IPS DF 6.9 (cell line): ENCODE measurements at regions not wholly inside any gene's neighbourhood (a gene's known extent, or its start where the extent isn't known, plus 50 kb on each side); places are given as distances from the start of the nearest gene placed in this dataset.

Experiments used
- DNase-seq: peaks from one replicate; pipeline ENCODE4 v3.0.0-alpha.2; 2013; ENCODE audit warnings: low read depth, low spot score
- H3K27ac ChIP-seq: one replicate; pipeline ENCODE4 v1.5.1; 2013; ENCODE audit warnings: low read length, control low read depth
- H3K27me3 ChIP-seq: 2 replicates; pipeline ENCODE4 v1.6.1; 2013; ENCODE audit warnings: mild to moderate bottlenecking, low read length; ENCODE audit not compliant: control insufficient read depth, insufficient read depth
- H3K36me3 ChIP-seq: 2 replicates; pipeline ENCODE4 v1.6.1; 2013; ENCODE audit warnings: low read length; ENCODE audit not compliant: control insufficient read depth, insufficient read depth
- H3K4me1 ChIP-seq: 2 replicates; pipeline ENCODE4 v1.6.1; 2013; ENCODE audit warnings: low read length; ENCODE audit not compliant: control insufficient read depth, insufficient read depth
- H3K4me3 ChIP-seq: 2 replicates; pipeline ENCODE4 v1.5.1; 2013; ENCODE audit warnings: mild to moderate bottlenecking, low read length
- H3K9me3 ChIP-seq: 2 replicates; pipeline ENCODE4 v1.6.1; 2013; ENCODE audit warnings: low read length, inconsistent platforms; ENCODE audit not compliant: control insufficient read depth, insufficient read depth
- WGBS: extraction: QIAGEN DNeasy Blood & Tissue Kit; methylation state at CpG from one replicate; pipeline ENCODE4 v1.1.7; 2013; ENCODE audit warnings: mixed read lengths, missing lambda C conversion rate; ENCODE audit not compliant: insufficient read length, insufficient coverage; 5-methylcytosine and 5-hydroxymethylcytosine counted together

- Histone ChIP-seq H3K27ac (no peak overlapping the region), H3K27me3 (no peaks in the 10 kb centered on the region), H3K4me3 (no peak overlapping the region), H3K36me3 (no peaks in the 10 kb centered on the region), H3K9me3 (no peaks in the 10 kb centered on the region), H3K4me1 (no peaks in the 10 kb centered on the region)
- no peak for DNase-seq
- WGBS, result no CpG with 5 or more reads among the region's 7 CpGs
Measured at GRCh38 chr2:20110876-20111275, 59.4 kb upstream of the LAPTM4A start.

- H3K9me3 ChIP-seq, result no peaks in the 10 kb centered on the region
- no peaks in the 10 kb centered on the region for H3K36me3 ChIP-seq
- no peak overlapping the region for H3K4me3 ChIP-seq
- WGBS, result no CpG with 5 or more reads among the region's 3 CpGs
- no peak overlapping the region for H3K27ac ChIP-seq
- no peak for DNase-seq
- no peaks in the 10 kb centered on the region for H3K4me1 ChIP-seq
- no peaks in the 10 kb centered on the region for H3K27me3 ChIP-seq
Measured at GRCh38 chr2:20110383-20110782, 59.0 kb upstream of the LAPTM4A start.

- no peak overlapping the region for H3K4me3 ChIP-seq
- no CpG with 5 or more reads among the region's 5 CpGs for WGBS
- H3K36me3 ChIP-seq, result no peaks in the 10 kb centered on the region
- no peak for DNase-seq
- H3K9me3 ChIP-seq, result no peaks in the 10 kb centered on the region
- H3K4me1 ChIP-seq, result no peaks in the 10 kb centered on the region
- no peaks in the 10 kb centered on the region for H3K27me3 ChIP-seq
- no peak overlapping the region for H3K27ac ChIP-seq
Measured at GRCh38 chr2:20108655-20109396, 57.4 kb upstream of the LAPTM4A start.

- no peak for DNase-seq
- Histone ChIP-seq H3K27me3 (no peaks in the 10 kb centered on the region), H3K36me3 (no peaks in the 10 kb centered on the region), H3K4me1 (no peaks in the 10 kb centered on the region), H3K4me3 (no peak overlapping the region), H3K27ac (no peak overlapping the region), H3K9me3 (no peaks in the 10 kb centered on the region)
- WGBS, result no CpG with 5 or more reads among the region's 5 CpGs
Measured at GRCh38 chr2:20107776-20108175, 56.3 kb upstream of the LAPTM4A start.

GRCh38 chr2:20107352-20107751, 55.9 kb upstream of the LAPTM4A start:
- no peak for DNase-seq
- H3K27ac ChIP-seq, result no peak overlapping the region
- H3K9me3 ChIP-seq, result no peaks in the 10 kb centered on the region
- no peak overlapping the region for H3K4me3 ChIP-seq
- no peaks in the 10 kb centered on the region for H3K4me1 ChIP-seq
- no CpG with 5 or more reads among the region's 11 CpGs for WGBS
- H3K27me3 ChIP-seq, result no peaks in the 10 kb centered on the region
- H3K36me3 ChIP-seq, result no peaks in the 10 kb centered on the region

GRCh38 chr2:20106746-20107145, 55.3 kb upstream of the LAPTM4A start:
- no CpG with 5 or more reads among the region's 34 CpGs for WGBS
- Histone ChIP-seq H3K27ac (no peak overlapping the region), H3K4me3 (peak overlapping the region; percentile 28; the same call in 1 of the 2 replicates), H3K36me3 (no peaks in the 10 kb centered on the region), H3K4me1 (no peaks in the 10 kb centered on the region), H3K9me3 (no peaks in the 10 kb centered on the region), H3K27me3 (no peaks in the 10 kb centered on the region)
- DNase-seq, result peak; percentile 33

- DNase-seq, result no peak
- Histone ChIP-seq H3K27ac (no peak overlapping the region), H3K9me3 (no peaks in the 10 kb centered on the region), H3K27me3 (no peaks in the 10 kb centered on the region), H3K36me3 (no peaks in the 10 kb centered on the region), H3K4me1 (no peaks in the 10 kb centered on the region), H3K4me3 (no peak overlapping the region)
- no CpG with 5 or more reads among the region's 9 CpGs for WGBS
Measured at GRCh38 chr2:20104900-20105545, 53.6 kb upstream of the LAPTM4A start.

- no peaks in the 10 kb centered on the region for H3K4me1 ChIP-seq
- H3K36me3 ChIP-seq, result no peaks in the 10 kb centered on the region
- H3K27ac ChIP-seq, result no peak overlapping the region
- no peak overlapping the region for H3K4me3 ChIP-seq
- H3K9me3 ChIP-seq, result no peaks in the 10 kb centered on the region
- no peaks in the 10 kb centered on the region for H3K27me3 ChIP-seq
- no peak for DNase-seq
- no CpG with 5 or more reads among the region's 2 CpGs for WGBS
Measured at GRCh38 chr2:20103530-20103929, 52.1 kb upstream of the LAPTM4A start.
